22Rv1 (cell line): ENCODE measurements at regions not wholly inside any gene's neighbourhood (a gene's known extent, or its start where the extent isn't known, plus 50 kb on each side); places are given as distances from the start of the nearest gene placed in this dataset.

Source experiments
- H3K27ac ChIP-seq: fragments of 450-650 bp; 2 replicates; pipeline ENCODE4 v1.5.1; 2017
- ZFX ChIP-seq: fragments of 450-650 bp; IDR thresholded peaks from 2 replicates; pipeline ENCODE4 v1.6.1; 2017; ENCODE audit warnings: antibody characterized with exemption, borderline replicate concordance
- TF ChIP-seq, protein P1 (sequence below): fragments of 450-650 bp; IDR thresholded peaks from 2 replicates; pipeline ENCODE4 v1.5.1; 2017; ENCODE audit warnings: mild to moderate bottlenecking

DNA sequence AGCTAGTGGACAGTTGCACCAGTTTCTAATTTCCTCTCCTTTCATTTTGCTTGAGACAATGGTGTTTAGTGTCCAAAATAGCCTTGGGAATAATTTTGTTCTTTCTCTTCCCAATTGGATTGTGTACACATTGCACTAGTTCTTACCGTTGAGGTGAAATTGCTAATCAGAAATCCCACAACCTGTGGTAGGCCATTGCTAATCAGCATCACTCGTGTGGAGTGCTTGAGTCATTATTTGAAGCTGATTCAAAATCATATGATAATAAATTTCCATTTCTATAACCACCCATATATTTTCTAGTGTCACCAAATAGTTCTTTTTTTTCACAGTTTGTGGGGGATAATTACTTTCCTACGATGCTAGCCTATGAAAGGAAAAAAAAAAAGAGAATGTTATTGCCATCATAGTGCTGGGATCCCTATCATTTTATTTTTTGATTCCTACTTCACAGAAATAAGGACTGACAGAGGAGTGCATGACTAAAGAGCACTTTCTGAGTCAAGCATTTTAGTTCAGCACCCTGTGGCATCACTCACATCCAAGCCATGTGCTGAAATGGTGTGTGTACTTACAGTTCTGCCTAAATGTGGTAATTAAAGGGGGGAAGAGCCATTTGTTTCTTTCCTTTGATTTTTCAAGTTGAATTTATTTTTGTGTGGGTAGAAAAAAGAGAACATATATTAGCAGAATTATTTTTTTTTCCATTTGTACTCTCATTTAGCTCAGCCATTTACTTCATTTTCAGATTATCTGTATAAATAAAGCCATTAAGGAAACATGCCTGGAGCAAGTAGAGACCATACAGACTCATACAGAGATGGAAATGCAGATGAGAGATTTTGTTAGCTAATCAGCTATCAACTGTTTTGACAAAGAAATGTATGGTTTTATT is 108.0 kb upstream of the MEIS2 start:
- no peak for TF ChIP-seq ZFX
- TF ChIP-seq, protein P1, sequence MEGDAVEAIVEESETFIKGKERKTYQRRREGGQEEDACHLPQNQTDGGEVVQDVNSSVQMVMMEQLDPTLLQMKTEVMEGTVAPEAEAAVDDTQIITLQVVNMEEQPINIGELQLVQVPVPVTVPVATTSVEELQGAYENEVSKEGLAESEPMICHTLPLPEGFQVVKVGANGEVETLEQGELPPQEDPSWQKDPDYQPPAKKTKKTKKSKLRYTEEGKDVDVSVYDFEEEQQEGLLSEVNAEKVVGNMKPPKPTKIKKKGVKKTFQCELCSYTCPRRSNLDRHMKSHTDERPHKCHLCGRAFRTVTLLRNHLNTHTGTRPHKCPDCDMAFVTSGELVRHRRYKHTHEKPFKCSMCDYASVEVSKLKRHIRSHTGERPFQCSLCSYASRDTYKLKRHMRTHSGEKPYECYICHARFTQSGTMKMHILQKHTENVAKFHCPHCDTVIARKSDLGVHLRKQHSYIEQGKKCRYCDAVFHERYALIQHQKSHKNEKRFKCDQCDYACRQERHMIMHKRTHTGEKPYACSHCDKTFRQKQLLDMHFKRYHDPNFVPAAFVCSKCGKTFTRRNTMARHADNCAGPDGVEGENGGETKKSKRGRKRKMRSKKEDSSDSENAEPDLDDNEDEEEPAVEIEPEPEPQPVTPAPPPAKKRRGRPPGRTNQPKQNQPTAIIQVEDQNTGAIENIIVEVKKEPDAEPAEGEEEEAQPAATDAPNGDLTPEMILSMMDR, result no peak

DNA sequence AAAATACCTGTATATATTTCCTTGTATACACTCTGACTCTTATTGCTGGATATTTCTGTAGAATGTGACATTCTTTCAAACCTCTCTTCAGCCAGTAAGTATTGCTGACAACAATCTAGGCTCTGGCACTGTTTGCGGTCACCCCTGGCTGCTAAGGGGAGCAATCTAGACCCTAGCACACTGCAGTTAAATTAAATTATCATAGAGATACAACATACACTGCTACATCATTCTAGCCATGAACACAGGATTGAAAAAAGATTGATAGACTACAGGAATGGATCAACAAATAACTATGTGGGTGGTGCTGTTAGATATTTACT is 108.7 kb upstream of the MEIS2 start:
- TF ChIP-seq, protein P1, result no peak
- no peak for TF ChIP-seq ZFX

More for the DNA sequence above, 108.0 kb upstream of the MEIS2 start:
- no peak overlapping the region for H3K27ac ChIP-seq

DNA sequence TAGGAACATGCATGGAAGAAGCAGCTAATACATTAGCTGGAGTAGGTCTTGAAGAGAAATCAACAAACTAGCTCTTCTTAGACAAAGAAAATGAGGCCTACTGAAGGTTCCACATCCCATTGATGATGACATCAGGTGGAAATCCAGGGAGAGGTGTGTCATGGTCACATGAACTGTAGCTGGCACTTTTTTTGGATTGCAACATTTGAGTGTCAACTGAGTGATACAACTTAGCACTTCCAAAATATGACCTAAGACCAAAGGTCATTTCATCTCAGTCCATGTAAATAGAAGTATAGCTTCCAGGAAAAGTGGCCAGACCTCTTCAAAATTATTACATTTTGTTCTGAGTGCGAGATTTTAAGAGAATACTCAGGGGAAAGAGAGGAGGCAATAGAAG is 117.2 kb upstream of the MEIS2 start:
- no peak for TF ChIP-seq ZFX
- TF ChIP-seq, protein P1, result no peak
- no peak overlapping the region for H3K27ac ChIP-seq

More for the DNA sequence above, 108.7 kb upstream of the MEIS2 start:
- no peak overlapping the region for H3K27ac ChIP-seq

DNA sequence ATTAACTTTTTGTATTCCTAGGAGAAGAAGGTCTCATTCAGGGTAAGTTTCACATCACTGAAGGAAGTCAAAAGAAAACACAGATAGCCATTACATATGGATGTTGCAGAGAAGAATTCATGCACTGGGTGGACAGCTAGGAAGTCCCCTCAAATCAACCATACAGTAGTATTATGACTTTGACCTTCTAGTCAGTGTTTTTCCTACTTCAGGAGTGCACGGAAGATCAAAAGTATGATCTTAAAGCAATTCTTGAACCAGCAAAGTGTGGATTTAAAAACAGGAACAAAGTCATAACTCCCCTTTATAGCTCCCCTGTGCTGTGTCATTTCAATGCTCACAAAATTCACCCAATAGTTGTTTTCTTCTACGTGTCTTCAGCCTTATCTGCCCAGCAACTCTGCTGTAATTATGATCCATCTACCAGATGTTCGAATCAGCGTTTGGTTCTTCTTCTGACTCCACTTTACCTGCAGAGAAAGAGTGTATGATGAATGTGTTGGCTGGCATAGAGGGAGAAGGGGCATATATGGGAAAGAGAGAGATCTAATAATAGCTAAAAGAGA is 118.1 kb upstream of the MEIS2 start:
- TF ChIP-seq ZFX, result no peak
- no peak overlapping the region for H3K27ac ChIP-seq

DNA sequence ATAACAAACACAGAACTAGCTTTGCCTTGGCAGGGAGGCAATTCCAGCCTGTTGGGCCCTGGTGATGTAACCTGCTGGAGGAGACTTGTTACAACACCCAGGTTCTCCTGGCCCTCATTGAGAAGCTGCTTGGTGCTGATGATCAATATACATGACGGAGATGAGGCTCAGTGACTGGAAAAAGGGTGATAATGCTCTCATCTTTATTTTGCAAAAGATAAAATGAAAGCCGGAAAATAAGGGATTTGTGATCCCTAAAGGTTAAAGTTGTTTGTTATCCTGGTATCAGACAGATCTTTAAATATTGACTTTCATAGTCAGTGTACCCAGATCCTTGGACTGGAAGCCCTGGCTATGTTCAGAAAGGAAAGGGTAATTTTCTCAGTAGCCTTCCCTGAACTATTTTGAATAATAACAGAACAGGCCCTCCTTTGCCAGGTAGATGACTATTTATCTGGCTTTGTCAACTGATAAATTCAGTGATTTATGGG is 118.9 kb upstream of the MEIS2 start:
- no peak overlapping the region for H3K27ac ChIP-seq
- TF ChIP-seq, protein P1, result no peak
- TF ChIP-seq ZFX, result no peak

DNA sequence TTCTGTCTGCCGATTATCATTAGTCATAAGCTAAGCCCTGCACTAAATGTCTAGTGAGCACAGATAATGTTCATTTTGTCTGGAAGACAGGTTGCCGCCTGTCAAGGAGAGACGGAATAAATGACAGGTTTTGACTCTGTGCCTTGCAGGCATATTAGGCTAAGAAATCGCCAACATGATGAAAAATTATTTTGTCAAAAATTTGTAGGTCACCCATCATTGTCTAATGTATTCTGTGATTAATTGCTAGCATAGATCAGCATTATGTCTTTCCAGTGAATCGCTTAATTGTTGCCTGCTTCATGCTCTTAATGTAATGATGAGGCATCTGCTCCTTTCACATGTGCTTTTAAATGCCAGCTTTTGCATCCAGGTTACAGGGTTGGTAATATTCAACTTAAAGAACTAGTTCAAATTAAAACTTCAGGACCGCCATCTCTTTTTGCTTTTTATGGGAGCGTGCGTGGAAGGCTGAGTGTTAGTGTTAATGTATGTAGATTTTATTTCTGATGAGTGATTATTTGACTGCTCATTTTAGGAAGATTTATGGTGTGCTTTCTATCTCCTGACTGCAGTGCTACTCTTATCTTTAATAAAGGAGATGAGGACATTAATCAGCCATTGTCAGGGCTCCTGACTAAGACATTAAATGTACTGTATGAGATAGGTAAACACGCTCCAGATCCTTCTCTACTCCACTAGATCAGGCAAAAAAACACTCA is 120.8 kb upstream of the MEIS2 start:
- no peak for TF ChIP-seq ZFX
- TF ChIP-seq, protein P1, result no peak
- H3K27ac ChIP-seq, result no peak overlapping the region

DNA sequence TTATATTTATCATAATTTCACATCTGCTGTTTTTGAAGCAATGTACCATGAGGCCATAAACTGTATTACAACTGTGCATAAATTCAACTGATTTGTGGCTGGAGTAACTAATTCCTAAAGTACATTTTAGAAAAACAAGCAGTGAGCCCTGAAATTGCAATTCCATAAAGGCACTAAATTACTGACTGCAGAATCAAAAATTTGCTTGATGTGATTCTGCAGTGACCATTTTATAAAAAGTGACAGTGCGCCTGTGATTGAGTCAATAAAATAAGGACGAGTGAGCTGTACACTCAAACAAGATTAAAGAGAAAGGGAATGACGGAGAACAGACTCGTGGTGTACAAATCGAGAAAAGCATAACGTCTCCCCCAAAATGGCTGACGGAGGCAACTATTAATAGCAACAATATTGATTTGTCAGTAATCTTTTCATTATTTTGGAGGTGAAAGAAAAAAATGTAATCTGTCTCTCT is 121.4 kb upstream of the MEIS2 start:
- H3K27ac ChIP-seq, result no peak overlapping the region
- TF ChIP-seq, protein P1, result no peak
- TF ChIP-seq ZFX, result no peak
